22Rv1 (cell line): ENCODE measurements at regions not wholly inside any gene's neighbourhood (a gene's known extent, or its start where the extent isn't known, plus 50 kb on each side); places are given as distances from the start of the nearest gene placed in this dataset.

Experiments used
- CTCF ChIP-seq: fragments of 450-650 bp; IDR thresholded peaks from 2 replicates; pipeline ENCODE4 v1.5.1; 2017; ENCODE audit warnings: mild to moderate bottlenecking
- ZFX ChIP-seq: fragments of 450-650 bp; IDR thresholded peaks from 2 replicates; pipeline ENCODE4 v1.6.1; 2017; ENCODE audit warnings: antibody characterized with exemption, borderline replicate concordance

GRCh38 chr1:109822749-109823542, 59.2 kb upstream of the EPS8L3 start:
- TF ChIP-seq ZFX (no peak), CTCF (no peak)
